Osteocyte (in vitro differentiated cells): ENCODE measurements at regions not wholly inside any gene's neighbourhood (a gene's known extent, or its start where the extent isn't known, plus 50 kb on each side); places are given as distances from the start of the nearest gene placed in this dataset.

ENCODE experiments used
- DNase-seq: peaks from one replicate; pipeline ENCODE4 v3.0.0; 2021; ENCODE audit warnings: mixed read lengths; ENCODE audit not compliant: unreplicated experiment; ENCODE audit errors: extremely low spot score
- H3K27ac Mint-ChIP-seq: one replicate; pipeline ENCODE4 v1.8.0; 2021; ENCODE audit warnings: mild to moderate bottlenecking, mixed read lengths; ENCODE audit not compliant: unreplicated experiment
- H3K27me3 Mint-ChIP-seq: one replicate; pipeline ENCODE4 v1.8.0; 2021; ENCODE audit warnings: mixed read lengths; ENCODE audit not compliant: unreplicated experiment
- H3K36me3 Mint-ChIP-seq: one replicate; pipeline ENCODE4 v1.8.0; 2021; ENCODE audit warnings: mixed read lengths; ENCODE audit not compliant: unreplicated experiment
- H3K4me1 Mint-ChIP-seq: one replicate; pipeline ENCODE4 v1.8.0; 2021; ENCODE audit warnings: mixed read lengths; ENCODE audit not compliant: unreplicated experiment
- H3K4me3 Mint-ChIP-seq: one replicate; pipeline ENCODE4 v1.8.0; 2021; ENCODE audit warnings: mild to moderate bottlenecking, moderate library complexity, mixed read lengths; ENCODE audit not compliant: unreplicated experiment
- H3K9me3 Mint-ChIP-seq: one replicate; pipeline ENCODE4 v1.8.0; 2021; ENCODE audit warnings: mixed read lengths; ENCODE audit not compliant: unreplicated experiment
- TF ChIP-seq, protein P1 (sequence below): fragments of 200-600 bp; sonication (generic); IDR thresholded peaks from 2 replicates; pipeline ENCODE4 v1.5.0; 2021; ENCODE audit warnings: antibody characterized with exemption, mild to moderate bottlenecking, moderate library complexity

- no peaks in the 10 kb centered on the region for H3K4me1 Mint-ChIP-seq
- no peak overlapping the region for H3K27ac Mint-ChIP-seq
- H3K27me3 Mint-ChIP-seq: peaks cover 6% of the 10 kb centered on the region
- DNase-seq: no peak
- TF ChIP-seq, protein P1, sequence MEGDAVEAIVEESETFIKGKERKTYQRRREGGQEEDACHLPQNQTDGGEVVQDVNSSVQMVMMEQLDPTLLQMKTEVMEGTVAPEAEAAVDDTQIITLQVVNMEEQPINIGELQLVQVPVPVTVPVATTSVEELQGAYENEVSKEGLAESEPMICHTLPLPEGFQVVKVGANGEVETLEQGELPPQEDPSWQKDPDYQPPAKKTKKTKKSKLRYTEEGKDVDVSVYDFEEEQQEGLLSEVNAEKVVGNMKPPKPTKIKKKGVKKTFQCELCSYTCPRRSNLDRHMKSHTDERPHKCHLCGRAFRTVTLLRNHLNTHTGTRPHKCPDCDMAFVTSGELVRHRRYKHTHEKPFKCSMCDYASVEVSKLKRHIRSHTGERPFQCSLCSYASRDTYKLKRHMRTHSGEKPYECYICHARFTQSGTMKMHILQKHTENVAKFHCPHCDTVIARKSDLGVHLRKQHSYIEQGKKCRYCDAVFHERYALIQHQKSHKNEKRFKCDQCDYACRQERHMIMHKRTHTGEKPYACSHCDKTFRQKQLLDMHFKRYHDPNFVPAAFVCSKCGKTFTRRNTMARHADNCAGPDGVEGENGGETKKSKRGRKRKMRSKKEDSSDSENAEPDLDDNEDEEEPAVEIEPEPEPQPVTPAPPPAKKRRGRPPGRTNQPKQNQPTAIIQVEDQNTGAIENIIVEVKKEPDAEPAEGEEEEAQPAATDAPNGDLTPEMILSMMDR: no peak
- no peak overlapping the region for H3K4me3 Mint-ChIP-seq
- no peaks in the 10 kb centered on the region for H3K36me3 Mint-ChIP-seq
- H3K9me3 Mint-ChIP-seq: no peaks in the 10 kb centered on the region
Measured at GRCh38 chr17:70468661-70469060, 299.3 kb downstream of the KCNJ2 start.

DNA sequence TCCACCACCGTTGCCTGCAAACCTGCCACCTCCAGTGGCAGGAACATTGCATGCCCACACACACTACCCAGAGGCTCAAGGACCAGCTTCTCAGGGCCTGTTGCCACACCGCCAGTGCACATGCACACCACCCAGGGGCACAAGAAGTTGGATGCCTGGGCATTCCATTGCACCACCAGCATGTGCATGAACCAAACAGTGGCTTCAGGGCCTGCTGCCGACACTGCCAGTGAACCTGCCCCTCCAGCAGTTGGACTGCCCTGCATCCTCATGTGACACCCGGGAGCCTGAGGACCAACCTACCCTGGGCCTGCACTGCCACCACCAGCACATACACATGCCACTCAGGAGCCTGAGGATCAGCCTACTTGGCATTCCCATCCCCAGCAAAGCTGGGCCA is 303.7 kb downstream of the KCNJ2 start:
- H3K27ac Mint-ChIP-seq: no peak overlapping the region
- H3K36me3 Mint-ChIP-seq: no peaks in the 10 kb centered on the region
- no peaks in the 10 kb centered on the region for H3K4me1 Mint-ChIP-seq
- peaks cover 6% of the 10 kb centered on the region for H3K27me3 Mint-ChIP-seq
- no peak for DNase-seq
- TF ChIP-seq, protein P1: no peak
- no peaks in the 10 kb centered on the region for H3K9me3 Mint-ChIP-seq
- no peak overlapping the region for H3K4me3 Mint-ChIP-seq

DNA sequence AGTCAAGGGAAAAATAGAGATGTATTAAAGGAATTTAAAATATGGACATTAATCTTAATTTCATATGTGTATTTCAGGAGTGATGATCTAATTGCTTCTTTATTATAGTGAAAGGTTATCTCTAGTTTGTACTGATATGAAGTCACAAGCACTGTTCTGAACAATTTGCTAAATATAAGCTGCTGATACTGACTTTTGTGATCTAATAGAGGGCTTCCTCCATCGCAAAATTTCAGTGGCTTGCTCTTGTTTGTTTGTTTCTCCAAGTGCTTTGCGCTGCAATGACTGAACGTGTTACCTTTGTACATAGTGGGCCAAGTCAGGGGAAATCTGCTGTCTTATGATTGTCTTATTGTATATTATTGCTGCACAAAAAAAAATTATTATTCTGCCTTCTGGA is 307.0 kb downstream of the KCNJ2 start:
- H3K4me1 Mint-ChIP-seq: no peaks in the 10 kb centered on the region
- H3K9me3 Mint-ChIP-seq: no peaks in the 10 kb centered on the region
- TF ChIP-seq, protein P1: no peak
- no peaks in the 10 kb centered on the region for H3K36me3 Mint-ChIP-seq
- no peaks in the 10 kb centered on the region for H3K27me3 Mint-ChIP-seq
- no peak overlapping the region for H3K27ac Mint-ChIP-seq
- no peak for DNase-seq
- no peak overlapping the region for H3K4me3 Mint-ChIP-seq

DNA sequence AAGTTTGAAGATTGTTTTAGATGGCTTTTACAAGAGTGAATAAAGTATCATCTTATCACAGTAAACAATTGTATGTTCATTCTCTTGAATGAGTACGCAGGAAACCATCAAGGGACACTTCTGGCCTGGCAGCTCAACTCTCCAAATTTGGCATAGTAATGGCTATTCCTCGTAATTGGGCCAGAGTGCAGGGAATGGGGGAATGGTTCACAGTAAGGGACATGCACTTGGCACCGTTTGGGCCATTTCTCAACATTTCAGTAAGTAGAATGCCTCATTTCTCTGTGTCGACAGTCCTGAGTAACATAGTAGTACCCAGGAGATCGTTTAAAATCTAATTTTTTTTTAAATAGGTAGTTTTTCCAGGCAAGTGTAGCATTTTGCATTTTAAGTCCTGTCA is 309.6 kb downstream of the KCNJ2 start:
- no peak for DNase-seq
- Mint-ChIP-seq H3K27ac (no peak overlapping the region), H3K36me3 (no peaks in the 10 kb centered on the region), H3K4me1 (no peaks in the 10 kb centered on the region), H3K9me3 (no peaks in the 10 kb centered on the region), H3K4me3 (no peak overlapping the region), H3K27me3 (no peaks in the 10 kb centered on the region)
- TF ChIP-seq, protein P1: no peak

DNA sequence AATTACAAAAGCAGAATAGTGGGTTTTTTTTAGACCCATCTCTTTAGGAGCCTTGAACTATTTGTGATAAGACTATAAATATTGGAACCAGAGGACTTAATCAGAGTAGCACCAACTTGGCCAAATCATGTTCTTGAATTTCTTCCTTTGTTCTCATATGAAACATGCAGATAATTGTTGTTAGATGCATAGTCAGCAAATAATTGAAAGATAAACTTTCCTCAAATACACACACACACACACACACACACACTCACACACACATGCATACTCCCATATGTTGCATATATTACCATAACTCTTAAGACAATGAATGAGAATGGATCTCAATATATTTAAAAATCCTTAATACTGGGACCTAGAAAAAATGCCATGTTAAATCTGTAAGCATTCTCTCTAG is 310.4 kb downstream of the KCNJ2 start:
- Mint-ChIP-seq H3K9me3 (no peaks in the 10 kb centered on the region), H3K4me1 (no peaks in the 10 kb centered on the region), H3K36me3 (no peaks in the 10 kb centered on the region), H3K27ac (no peak overlapping the region), H3K27me3 (no peaks in the 10 kb centered on the region), H3K4me3 (no peak overlapping the region)
- TF ChIP-seq, protein P1: no peak
- DNase-seq: no peak
